HepG2 (cell line): ENCODE measurements at regions not wholly inside any gene's neighbourhood (a gene's known extent, or its start where the extent isn't known, plus 50 kb on each side); places are given as distances from the start of the nearest gene placed in this dataset.

Experiments
- ATAC-seq: fragments of 200-7000 bp; cut with Tn5 transposase; 3 replicates; pipeline ENCODE4 v1.9.1; 2020; ENCODE audit warnings: mild to moderate bottlenecking, moderate library complexity
- BruUV-seq: library from RNA; stranded (reverse); fragments of 400-500 nt; replicated peaks from 2 replicates; lab custom pipeline; 2021; lab: Mats Ljungman, UMichigan
- CTCF ChIA-PET: fragments of 300-600 bp; formaldehyde crosslinking; extraction: SDS; loops from one replicate; lab custom pipeline; 2021; ENCODE audit warnings: low total read pairs, inconsistent platforms, low intra/inter-chr PET ratio; lab: Yijun Ruan, JAX
- POLR2A ChIA-PET: fragments of 350-600 bp; sonication (Branson Sonifier 250); formaldehyde crosslinking; loops from one replicate; lab custom pipeline; 2020; ENCODE audit warnings: antibody characterized with exemption, inconsistent platforms; lab: Yijun Ruan, JAX
- DNase-seq: peaks from one replicate; pipeline ENCODE4 v3.0.0-alpha.2; 2015; ENCODE audit warnings: low spot score
- FAIRE-seq: peaks from 3 replicates; lab custom pipeline; 2011; peaks lifted over from hg19 to GRCh38; lab: Jason Lieb, UNC
- H2AFZ ChIP-seq: one replicate; pipeline ENCODE4 v1.6.1; 2011; ENCODE audit warnings: low read length, inconsistent platforms
- H3K27ac ChIP-seq: fragments of 300-600 bp; 3 replicates; pipeline ENCODE4 v1.8.0; 2011; ENCODE audit warnings: mixed run types, mild to moderate bottlenecking, mixed read lengths, low read length, inconsistent platforms; ENCODE audit not compliant: insufficient read depth; ENCODE audit errors: extremely low read length
- H3K27me3 ChIP-seq, 2 experiments: fragments of 200-600 bp in 1 of 2; 2 replicates in 1 of 2; 3 replicates in 1 of 2; pipeline versions ENCODE4 v1.6.0 to v1.8.0; 2011; ENCODE audit warnings: low read length in 2 of 2, mild to moderate bottlenecking in 2 of 2, moderate library complexity in 2 of 2, inconsistent platforms in 1 of 2; ENCODE audit not compliant: insufficient read depth in 2 of 2, control insufficient read depth in 1 of 2
- H3K36me3 ChIP-seq, 2 experiments: fragments of 200-600 bp in 1 of 2; replicated peaks in 1 of 2; 2 replicates in 1 of 2; 3 replicates in 1 of 2; pipeline versions ENCODE4 v1.5.1 to v1.8.0; 2011; ENCODE audit warnings: low read length in 2 of 2, inconsistent platforms in 1 of 2; ENCODE audit not compliant: insufficient read depth in 2 of 2, control insufficient read depth in 1 of 2
- H3K4me1 ChIP-seq: 2 replicates; pipeline ENCODE4 v1.5.1; 2012; ENCODE audit warnings: low read length, inconsistent platforms; ENCODE audit not compliant: insufficient read depth
- H3K4me2 ChIP-seq: 2 replicates; pipeline ENCODE4 v1.6.0; 2011; ENCODE audit warnings: low read depth, low read length, inconsistent platforms
- H3K4me3 ChIP-seq, 3 experiments: fragments of 200-600 bp in 1 of 3; sonication (generic), shearing (Covaris generic) in 1 of 3; replicated peaks in 1 of 3; 2 replicates each; pipeline ENCODE4 v1.5.1; 2011 to 2016; ENCODE audit warnings: low read length in 3 of 3, inconsistent platforms in 2 of 3, low read depth in 2 of 3, mild to moderate bottlenecking in 2 of 3, control low read depth in 1 of 3, mixed read lengths in 1 of 3; ENCODE audit not compliant: insufficient read depth in 1 of 3
- H3K79me2 ChIP-seq: one replicate; pipeline ENCODE4 v1.6.1; 2011; ENCODE audit warnings: low read length, inconsistent platforms; ENCODE audit not compliant: insufficient read depth
- H3K9ac ChIP-seq: 2 replicates; pipeline ENCODE4 v1.6.0; 2011; ENCODE audit warnings: mild to moderate bottlenecking, low read depth, low read length, inconsistent platforms; ENCODE audit not compliant: insufficient read depth
- H3K9me3 ChIP-seq: 2 replicates; pipeline ENCODE4 v1.5.1; 2012; ENCODE audit warnings: mild to moderate bottlenecking, low read length
- H4K20me1 ChIP-seq: 2 replicates; pipeline ENCODE4 v1.6.0; 2011; ENCODE audit warnings: inconsistent platforms, mild to moderate bottlenecking, low read length, moderate library complexity; ENCODE audit not compliant: insufficient read depth
- KDM1A ChIP-seq: IDR thresholded peaks from 2 replicates; pipeline ENCODE4 v1.6.1; 2016; ENCODE audit warnings: missing compliant biosample characterization
- MTA1 ChIP-seq: sonication (generic); formaldehyde crosslinking; IDR thresholded peaks from 2 replicates; pipeline ENCODE4 v1.4.0; 2020; ENCODE audit warnings: missing genetic modification reagents, mild to moderate bottlenecking, borderline replicate concordance
- POLR2AphosphoS5 ChIP-seq: IDR thresholded peaks from 2 replicates; pipeline ENCODE4 v1.6.1; 2012; ENCODE audit warnings: low read depth, low read length
- THAP9 ChIP-seq: sonication (generic); formaldehyde crosslinking; IDR thresholded peaks from 2 replicates; pipeline ENCODE4; 2020; ENCODE audit warnings: missing genetic modification reagents, mild to moderate bottlenecking, borderline replicate concordance
- TP53 ChIP-seq: sonication (generic); formaldehyde crosslinking; conservative IDR thresholded peaks from 2 replicates; pipeline ENCODE4 v1.4.0; 2020; ENCODE audit warnings: missing genetic modification reagents
- ZNF317 ChIP-seq: sonication (generic); formaldehyde crosslinking; IDR thresholded peaks from 2 replicates; pipeline ENCODE4 v1.5.0; 2020; ENCODE audit warnings: mild to moderate bottlenecking, missing genetic modification reagents
- ZNF567 ChIP-seq: sonication (generic); formaldehyde crosslinking; IDR thresholded peaks from 2 replicates; pipeline ENCODE4 v1.8.1; 2023; ENCODE audit warnings: mild to moderate bottlenecking, missing genetic modification reagents, borderline replicate concordance
- ZNF766 ChIP-seq: sonication (generic); formaldehyde crosslinking; IDR thresholded peaks from 2 replicates; pipeline ENCODE4 v1.5.0; 2020; ENCODE audit warnings: missing genetic modification reagents, borderline replicate concordance
- ZNF850 ChIP-seq: sonication (generic); formaldehyde crosslinking; conservative IDR thresholded peaks from 2 replicates; pipeline ENCODE4 v1.9.0; 2021; ENCODE audit warnings: mild to moderate bottlenecking, missing genetic modification reagents
- WGBS: methylation state at CpG from one replicate; pipeline ENCODE4 v1.1.6; 2017; ENCODE audit warnings: low lambda C conversion rate; 5-methylcytosine and 5-hydroxymethylcytosine counted together
- in situ Hi-C: cut with HindIII; loops from 2 replicates; pipeline ENCODE4 v1.10.0; 2017; ENCODE audit warnings: low pct_unique_long_range_greater_than_20kb; ENCODE audit not compliant: extremely low pct_ligation_motif_present
- intact Hi-C: fragments of 100-400 bp; cut with micrococcal nuclease; formaldehyde crosslinking; loops from one replicate; pipeline ENCODE4 v1.10.0; 2022; ENCODE audit not compliant: unreplicated experiment
- TF ChIP-seq, protein P1 (sequence below): sonication (generic); formaldehyde crosslinking; IDR thresholded peaks from 2 replicates; pipeline ENCODE4 v1.4.0; 2020; ENCODE audit warnings: missing genetic modification reagents

DNA sequence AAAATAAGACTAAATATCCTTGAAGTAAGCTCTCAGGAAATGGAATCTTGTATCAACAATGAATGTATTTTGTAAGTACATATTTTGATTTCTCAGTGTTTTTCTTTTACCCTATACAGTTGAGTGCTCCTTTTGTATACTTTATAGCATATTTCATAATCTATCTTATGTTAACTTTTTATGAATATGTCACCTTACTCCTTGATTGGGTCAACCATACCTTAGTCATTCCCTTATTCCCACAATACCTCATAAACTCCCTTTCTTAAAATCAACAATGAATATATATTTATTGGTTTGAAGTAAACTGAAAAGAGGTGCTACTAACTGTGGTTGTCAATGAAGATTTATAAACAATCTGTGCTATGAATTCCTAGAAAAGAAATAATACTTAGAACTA, 686.2 kb downstream of the METTL15 start (continued):
- TF ChIP-seq TP53 (CRISPR knock-in tag) (no peak), MTA1 (no peak), THAP9 (CRISPR knock-in tag) (no peak), ZNF850 (CRISPR knock-in tag) (no peak), POLR2AphosphoS5 (no peak)

- CTCF ChIA-PET, result no interaction called here
- FAIRE-seq (no peak), DNase-seq (no peak), ATAC-seq (no peak)
- Histone ChIP-seq H3K27ac (no peak overlapping the region), H3K9ac (no peak overlapping the region), H3K79me2 (no peaks in the 10 kb centered on the region), H3K9me3 (no peaks in the 10 kb centered on the region), H3K4me2 (no peak overlapping the region), H3K36me3 (no peaks in the 10 kb centered on the region), H2AFZ (no peak overlapping the region), H3K4me3 (no peak overlapping the region), H4K20me1 (no peaks in the 10 kb centered on the region), H3K27me3 (no peaks in the 10 kb centered on the region), H3K4me1 (no peaks in the 10 kb centered on the region)
- POLR2A ChIA-PET, result no interaction called here
- intact Hi-C loops (no loop called here), in situ Hi-C loops (no loop called here)
- WGBS, result 40% methylated on average over 8 of the region's 8 CpGs
- no peak for TF ChIP-seq ZNF766 (CRISPR knock-in tag)
- TF ChIP-seq ZNF317 (CRISPR knock-in tag), result no peak
- no peak for TF ChIP-seq ZNF567 (CRISPR knock-in tag)
- TF ChIP-seq, protein P1, sequence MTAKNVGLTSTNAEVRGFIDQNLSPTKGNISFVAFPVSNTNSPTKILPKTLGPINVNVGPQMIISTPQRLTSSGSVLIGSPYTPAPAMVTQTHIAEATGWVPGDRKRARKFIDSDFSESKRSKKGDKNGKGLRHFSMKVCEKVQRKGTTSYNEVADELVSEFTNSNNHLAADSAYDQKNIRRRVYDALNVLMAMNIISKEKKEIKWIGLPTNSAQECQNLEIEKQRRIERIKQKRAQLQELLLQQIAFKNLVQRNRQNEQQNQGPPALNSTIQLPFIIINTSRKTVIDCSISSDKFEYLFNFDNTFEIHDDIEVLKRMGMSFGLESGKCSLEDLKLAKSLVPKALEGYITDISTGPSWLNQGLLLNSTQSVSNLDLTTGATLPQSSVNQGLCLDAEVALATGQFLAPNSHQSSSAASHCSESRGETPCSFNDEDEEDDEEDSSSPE (CRISPR knock-in tag), result no peak
- no peak for TF ChIP-seq KDM1A
- BruUV-seq, result no TSS peak
These were observed 685.1 kb downstream of the METTL15 start for GRCh38 chr11:28793282-28793738.
